HG03460 (cell line): ENCODE measurements at regions not wholly inside any gene's neighbourhood (a gene's known extent, or its start where the extent isn't known, plus 50 kb on each side); places are given as distances from the start of the nearest gene placed in this dataset.
"Not testable (repeated sequence)": the region's sequence is repeated elsewhere in the genome, so short reads cannot be mapped to it uniquely, and the experiment has no call there.

Source experiments
- ATAC-seq: cut with Tn5 transposase; IDR thresholded peaks from one replicate; pipeline ENCODE4 v1.9.1; 2021; ENCODE audit not compliant: unreplicated experiment

GRCh38 chr1:8171751-8172464 is 145.8 kb upstream of the ERRFI1 start:
- no peak for ATAC-seq

DNA sequence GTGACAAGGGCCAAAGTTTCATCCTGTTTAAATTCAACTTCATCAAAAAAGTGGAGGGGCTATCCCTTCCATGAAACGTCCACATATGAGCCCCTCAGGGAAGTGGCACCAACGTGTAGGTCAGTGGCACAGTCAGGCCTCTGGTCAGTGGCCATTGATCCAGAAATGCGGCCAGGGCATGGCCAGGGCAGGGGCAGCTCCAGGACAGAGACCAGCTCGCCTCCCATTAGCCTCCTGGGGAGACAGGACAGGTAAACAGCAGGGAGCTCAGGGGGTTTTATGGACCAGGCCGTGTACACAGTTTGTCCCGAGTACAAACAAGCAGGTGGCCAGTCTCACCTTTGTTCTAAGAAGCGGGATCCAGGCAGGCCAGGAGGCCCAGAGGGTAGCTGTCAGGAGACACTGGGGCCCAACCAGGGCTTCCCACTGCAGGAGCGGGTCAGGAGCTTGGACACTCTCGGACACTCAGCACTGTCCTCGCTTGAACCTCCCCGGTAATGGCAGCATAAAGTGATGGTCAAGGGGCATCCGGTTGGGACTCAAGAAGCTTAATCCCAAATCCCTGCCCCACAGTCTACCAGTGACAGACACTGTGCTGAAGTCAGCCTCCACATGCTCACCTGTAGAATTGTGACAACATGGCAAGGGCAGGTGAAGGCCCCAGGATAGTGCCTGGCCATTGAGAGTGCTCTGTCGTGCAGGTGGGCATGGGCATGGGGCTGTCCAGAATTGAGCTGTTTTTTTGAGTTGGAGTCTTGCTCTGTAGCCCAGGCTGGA is 144.1 kb upstream of the ERRFI1 start:
- peak; percentile 17 for ATAC-seq

- ATAC-seq, result peak; percentile 67
Measured at GRCh38 chr1:8169364-8170058, 143.4 kb upstream of the ERRFI1 start.

DNA sequence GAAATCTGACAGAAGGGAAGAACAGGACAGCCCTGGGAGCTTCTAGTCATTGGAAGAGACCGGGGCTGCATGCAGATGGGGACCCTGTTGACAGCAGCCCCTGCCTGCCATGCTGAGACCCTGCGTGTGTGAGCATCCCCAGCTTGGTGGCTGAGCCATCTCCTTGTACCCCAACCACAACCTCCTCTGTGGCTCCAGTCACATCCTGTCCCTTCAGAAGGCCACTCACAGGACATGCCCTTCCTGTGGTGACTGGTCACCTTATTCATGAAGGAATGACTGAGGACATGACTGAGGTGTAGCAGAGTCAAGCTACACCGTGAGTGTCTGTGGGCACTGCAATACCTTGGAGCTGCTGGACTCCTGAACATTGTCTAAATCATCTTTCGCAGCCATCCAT is 141.8 kb upstream of the ERRFI1 start:
- ATAC-seq, result no peak

DNA sequence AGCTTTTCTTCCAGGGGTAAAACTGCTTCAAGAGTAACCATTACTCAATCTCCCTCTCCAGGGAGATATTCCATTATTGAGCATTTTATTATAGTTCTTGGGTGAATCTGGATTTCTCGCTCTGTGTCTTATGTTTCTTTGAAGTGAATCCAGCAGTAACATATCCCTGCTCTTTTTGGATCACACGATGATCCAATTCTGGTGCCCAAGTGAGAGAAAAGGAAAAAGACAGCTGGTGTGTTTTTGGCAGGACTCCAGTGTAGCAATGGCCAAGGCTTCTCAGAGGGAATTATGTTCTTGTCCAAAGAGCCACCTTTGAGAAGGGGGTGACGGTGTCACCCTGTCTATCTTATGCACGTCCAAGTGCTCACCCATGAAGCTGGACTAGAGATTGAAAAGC is 140.3 kb upstream of the ERRFI1 start:
- ATAC-seq, result no peak

DNA sequence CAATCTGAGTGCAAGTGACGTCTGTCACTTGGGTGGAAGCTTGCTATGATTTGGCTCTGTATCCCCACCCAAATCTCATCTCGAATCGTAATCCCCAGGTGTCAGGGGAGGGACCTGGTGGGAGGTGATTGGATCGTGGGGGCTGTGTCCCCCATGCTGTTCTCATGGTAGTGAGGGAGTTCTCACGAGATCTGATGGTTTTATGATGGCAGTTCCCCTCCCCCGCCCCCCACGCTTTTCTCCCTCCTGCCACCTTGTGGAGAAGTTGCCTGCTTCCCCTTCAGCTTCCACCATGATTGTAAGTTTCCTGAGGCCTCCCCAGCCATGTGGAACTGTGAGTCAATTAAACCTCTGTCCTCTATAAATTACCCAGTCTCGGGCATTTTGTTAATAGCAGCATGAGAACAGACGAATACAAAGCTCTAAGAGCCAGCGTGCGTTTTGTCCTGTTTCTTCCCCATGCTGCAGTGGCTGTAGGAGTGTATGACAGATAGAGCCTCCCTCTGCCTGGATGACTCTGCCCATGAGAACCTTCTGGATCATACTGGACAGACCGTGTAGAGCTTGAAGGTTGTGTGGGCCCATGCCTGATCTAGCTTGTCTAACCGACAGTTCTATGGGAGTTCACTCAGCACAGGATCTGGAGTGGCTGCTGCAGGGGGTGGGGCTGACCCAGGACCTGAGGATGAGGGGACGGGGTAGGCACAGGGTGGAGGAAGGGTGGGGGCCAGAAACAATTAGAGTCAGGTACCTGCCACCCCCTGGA is 139.7 kb upstream of the ERRFI1 start:
- ATAC-seq, result no peak

DNA sequence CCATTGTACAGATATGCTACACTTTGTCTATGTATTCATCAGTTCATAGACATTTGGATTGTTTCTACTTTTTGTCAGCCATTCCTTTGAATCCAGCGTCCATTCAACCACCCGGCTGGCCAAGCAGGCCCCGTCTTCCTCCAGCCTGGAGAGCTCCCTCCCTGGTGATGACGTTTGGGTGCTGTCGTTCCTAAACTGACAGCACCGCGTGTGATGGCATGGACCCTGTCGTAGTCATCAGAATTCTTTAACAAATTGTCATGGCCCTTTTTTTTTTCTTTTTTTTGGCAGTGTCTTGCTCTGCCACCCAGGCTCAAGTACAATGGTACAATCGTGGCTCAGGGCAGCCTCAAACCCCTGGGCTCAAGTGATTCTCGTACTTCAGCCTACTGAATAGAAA is 138.6 kb upstream of the ERRFI1 start:
- ATAC-seq, result no peak

GRCh38 chr1:8163039-8163438 is 136.9 kb upstream of the ERRFI1 start:
- no peak for ATAC-seq

- ATAC-seq, result no peak
Measured at GRCh38 chr1:8162168-8162567, 136.1 kb upstream of the ERRFI1 start.

DNA sequence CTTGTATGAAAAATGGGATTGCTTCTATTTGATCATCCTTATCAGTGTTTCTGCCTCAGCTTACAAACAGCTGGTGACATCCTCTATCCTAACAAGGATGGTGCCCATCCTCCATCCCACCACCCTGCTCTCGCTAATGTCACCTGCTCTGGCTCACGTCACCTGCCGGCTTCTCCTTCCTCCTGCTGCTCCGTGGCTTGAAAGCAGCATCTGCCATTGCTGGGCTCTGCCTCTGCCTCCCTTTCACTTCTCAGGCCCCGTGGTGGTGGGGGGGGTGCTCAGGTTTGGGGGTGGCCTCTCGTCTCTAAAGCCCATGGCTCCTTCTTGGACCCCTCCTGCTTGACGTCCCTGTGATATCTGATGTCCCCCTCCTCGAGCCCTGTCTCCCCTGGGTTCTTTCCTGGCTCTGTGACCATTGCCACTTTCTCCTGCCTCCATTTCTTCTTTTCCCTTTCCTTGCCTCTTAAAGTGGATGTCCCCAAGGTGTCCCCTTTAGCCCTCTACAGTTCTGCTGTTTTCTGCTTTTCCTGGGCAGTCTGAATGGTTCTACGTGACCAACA is 135.5 kb upstream of the ERRFI1 start:
- no peak for ATAC-seq

DNA sequence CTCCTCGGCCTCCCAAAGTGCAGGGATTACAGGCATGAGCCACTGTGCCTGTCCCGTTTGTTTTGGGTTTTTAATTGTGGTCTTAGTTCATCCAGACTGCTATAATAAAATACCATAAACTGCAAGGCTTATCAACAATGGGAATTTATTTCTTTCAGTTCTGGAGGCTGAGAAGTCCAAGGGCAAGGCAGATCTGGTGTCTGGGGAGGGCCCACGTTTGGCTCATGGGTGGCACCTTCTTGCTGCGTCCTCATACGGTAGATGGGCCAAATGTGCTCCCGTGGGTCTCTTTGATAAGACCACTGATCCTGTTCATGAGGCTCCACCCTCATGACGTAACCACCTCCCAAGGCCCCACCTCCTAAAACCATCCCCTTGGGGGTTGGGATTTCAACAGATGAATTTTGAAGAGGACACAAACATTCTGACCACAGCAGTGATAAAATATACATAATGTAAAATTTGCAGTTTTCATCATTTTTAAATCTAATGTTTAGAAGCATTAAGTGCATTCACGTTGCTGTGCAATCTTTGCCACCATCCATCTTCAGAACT is 133.4 kb upstream of the ERRFI1 start:
- no peak for ATAC-seq

DNA sequence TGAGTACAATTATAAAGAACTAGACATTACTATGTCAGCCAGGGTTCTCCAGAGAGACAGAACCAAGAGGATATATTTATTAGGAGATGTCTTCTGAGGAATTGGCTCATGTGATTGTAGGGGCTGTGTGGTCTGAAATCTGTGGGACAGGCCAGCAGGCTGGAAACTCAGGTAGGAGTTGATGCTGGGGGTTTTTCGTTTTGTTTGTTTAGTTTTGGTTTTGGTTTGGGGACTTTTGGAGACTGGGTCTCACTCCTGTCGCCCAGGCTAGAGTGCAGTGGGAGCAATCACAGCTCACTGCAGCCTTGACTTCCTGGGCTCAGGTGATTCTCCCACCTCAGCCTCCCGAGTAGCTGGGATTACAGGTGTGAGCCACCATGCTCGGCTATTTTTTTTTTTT is 132.9 kb upstream of the ERRFI1 start:
- no peak for ATAC-seq

DNA sequence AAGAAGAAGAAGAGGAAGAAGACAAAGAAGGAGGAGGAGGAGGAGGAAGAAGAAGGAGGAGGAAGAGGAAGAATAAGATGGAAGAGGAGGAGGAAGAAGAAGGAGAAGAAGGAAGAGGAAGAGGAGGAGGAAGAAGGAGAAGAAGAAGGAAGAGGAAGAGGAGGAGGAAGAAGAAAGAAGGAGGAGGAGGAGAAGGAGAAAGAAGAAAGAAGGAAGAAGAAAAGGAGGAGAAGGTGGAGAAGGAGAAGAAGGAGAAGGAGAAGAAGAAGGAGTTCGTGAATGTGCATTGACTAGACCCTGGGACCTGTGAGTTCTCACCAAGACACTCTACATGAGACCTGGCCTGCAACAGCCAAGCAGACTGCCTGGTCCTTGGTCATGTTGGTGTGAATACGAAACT is 131.7 kb upstream of the ERRFI1 start:
- ATAC-seq, result no peak

DNA sequence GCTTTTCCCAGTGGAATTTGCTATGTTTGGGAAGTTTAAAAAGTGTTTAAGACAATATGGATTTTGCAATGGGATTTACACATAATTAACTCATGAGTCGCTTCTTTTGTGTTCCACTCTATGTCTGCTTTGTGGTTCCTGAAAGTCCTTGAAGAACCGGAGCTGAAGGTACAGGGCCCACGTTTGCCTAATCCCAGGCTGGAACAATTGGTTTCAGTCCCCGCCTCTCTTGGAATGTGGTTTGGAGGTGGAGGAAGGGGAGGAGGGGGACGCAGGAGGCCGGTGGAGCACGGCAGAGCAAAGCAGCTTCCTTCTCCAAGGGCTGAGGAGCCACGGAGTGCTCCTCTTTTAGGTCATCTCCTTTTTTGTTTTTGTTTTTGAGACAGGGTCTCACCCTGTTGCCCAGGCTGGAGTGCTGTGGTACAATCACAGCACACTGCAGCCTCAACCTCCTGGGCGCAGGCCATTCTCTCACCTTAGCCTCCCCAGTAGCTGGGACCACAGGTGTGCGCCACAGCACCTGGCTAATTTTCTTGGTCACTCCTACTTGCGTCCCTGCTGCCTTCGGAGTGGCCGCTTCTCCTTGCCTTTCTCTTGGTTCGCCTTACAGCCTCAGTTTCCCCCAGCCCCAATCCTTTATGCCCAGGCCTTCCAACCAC is 129.5 kb upstream of the ERRFI1 start:
- ATAC-seq, result no peak

DNA sequence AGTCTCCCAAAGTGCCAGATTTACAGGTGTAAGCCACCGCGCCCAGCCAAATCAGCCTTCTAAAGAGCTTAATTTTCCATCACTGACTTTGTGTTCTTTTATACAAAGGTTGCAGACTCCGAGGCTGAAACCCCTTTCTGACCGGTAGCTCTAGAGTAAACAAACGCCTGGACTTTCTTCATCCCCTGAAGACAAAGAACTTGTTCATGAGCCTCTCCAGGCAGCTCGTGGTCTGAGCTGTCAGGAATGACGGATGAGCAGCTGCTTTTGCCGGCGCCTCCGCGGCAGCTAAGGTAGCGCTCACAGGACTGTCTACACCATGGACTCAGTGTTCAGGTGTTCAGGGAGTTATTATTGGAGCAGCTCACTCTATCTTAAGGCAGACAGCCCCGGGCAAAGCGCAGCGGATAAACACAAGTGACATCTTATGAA is 128.5 kb upstream of the ERRFI1 start:
- ATAC-seq, result no peak

DNA sequence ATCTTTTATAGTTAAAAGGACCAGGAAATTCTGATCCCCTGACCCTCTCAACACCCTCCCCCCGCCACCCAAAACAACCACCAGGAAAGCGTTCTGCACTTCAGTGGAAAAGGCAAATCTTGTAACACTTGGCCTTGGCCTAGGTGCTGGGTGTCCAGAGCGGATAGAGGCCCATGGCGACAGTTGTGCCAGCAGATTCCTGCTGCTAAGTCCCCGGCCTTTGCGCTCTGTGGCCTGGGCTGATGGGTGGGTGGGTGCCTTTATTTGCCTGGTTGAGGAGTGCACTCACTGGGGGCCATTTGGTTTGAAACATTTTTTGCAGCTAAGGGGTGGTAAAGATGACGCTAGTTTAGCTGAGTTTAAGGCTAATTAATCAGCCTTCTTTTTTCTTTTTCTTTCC is 127.9 kb upstream of the ERRFI1 start:
- ATAC-seq, result no peak

DNA sequence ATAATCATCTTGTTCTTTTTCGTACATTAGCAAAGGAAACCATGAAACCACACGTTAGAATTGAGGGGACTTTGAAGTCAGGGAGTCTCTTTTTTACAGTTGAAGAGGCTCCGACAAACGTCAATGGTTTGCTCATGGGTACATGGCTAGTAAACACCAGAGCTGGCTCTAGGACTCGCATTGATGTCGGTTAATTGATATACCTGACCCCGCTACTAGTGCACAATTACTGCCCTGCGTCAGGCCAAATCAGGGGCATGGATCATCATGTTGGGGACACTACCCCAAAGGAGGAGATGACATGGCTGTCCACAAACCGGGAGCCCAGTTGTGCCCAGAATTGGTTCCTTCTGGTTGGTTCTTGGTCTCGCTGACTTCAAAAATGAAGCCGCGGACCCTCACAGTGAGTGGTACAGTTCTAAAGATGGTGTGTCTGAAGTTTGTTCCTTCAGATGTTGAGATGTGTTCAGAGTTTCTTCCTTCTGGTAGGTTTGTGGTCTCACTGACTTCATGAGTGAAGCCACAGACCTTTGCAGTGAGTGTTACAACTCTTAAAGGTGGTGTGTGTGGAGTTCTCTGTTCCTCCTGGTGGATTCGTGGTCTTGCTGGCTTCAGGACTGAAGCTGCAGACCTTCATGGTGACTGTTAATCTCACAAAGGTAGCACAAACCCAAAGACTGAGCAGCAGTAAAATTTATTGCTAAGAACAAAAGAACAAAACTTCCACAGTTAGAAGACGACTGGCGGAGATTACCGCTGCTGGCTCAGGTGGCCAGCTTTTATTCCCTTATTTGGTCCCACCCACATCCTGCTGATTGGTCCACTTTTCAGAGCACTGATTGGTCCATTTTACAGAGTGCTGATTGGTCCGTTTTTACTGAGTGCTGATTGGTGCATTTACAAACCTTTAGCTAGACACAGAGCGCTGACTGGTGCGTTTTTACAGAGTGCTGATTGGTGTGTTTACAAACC is 126.9 kb upstream of the ERRFI1 start:
- ATAC-seq, result no peak

GRCh38 chr1:8151647-8152046 is 125.5 kb upstream of the ERRFI1 start:
- no peak for ATAC-seq

GRCh38 chr1:8149756-8150155 is 123.6 kb upstream of the ERRFI1 start:
- not testable (repeated sequence) for ATAC-seq
